HL-60 (cell line): ENCODE measurements at regions not wholly inside any gene's neighbourhood (a gene's known extent, or its start where the extent isn't known, plus 50 kb on each side); places are given as distances from the start of the nearest gene placed in this dataset.

Source experiments
- CTCF ChIP-seq: IDR thresholded peaks from one replicate; pipeline ENCODE4 v1.5.1; 2011; ENCODE audit warnings: low read length, control low read depth, inconsistent platforms; ENCODE audit not compliant: insufficient read depth
- GABPA ChIP-seq: IDR thresholded peaks from 2 replicates; pipeline ENCODE4 v1.6.1; 2012; ENCODE audit warnings: low read depth
- POLR2AphosphoS5 ChIP-seq: IDR thresholded peaks from 2 replicates; pipeline ENCODE4 v1.6.1; 2012; ENCODE audit warnings: low read depth
- REST ChIP-seq: IDR thresholded peaks from 2 replicates; pipeline ENCODE4 v1.6.1; 2012; ENCODE audit warnings: low read depth; ENCODE audit not compliant: insufficient replicate concordance
- SPI1 ChIP-seq: IDR thresholded peaks from 2 replicates; pipeline ENCODE4 v1.6.1; 2012; ENCODE audit warnings: low read depth, mild to moderate bottlenecking, borderline replicate concordance

- TF ChIP-seq CTCF, result no peak
- TF ChIP-seq GABPA, result no peak
- no peak for TF ChIP-seq POLR2AphosphoS5
- TF ChIP-seq REST, result no peak
- TF ChIP-seq SPI1, result no peak
Measured at GRCh38 chr6:111988926-111989325, 65.0 kb upstream of the CCN6 start.
